Lower leg skin (tissue), 3 donors: ENCODE measurements at regions not wholly inside any gene's neighbourhood (a gene's known extent, or its start where the extent isn't known, plus 50 kb on each side); places are given as distances from the start of the nearest gene placed in this dataset.

Experiments
- CTCF ChIP-seq, 3 donors: fragments of 450-650 bp; IDR thresholded peaks; one replicate each; pipeline ENCODE4 v1.5.1; 2016; ENCODE audit warnings: antibody characterized with exemption in 3 of 3, mild to moderate bottlenecking in 3 of 3, moderate library complexity in 2 of 3
- POLR2A ChIP-seq, 2 donors: fragments of 450-650 bp; IDR thresholded peaks; one replicate each; pipeline ENCODE4 v1.6.1; 2016 to 2017; ENCODE audit warnings: antibody characterized with exemption in 2 of 2, mild to moderate bottlenecking in 1 of 2, moderate library complexity in 1 of 2

DNA sequence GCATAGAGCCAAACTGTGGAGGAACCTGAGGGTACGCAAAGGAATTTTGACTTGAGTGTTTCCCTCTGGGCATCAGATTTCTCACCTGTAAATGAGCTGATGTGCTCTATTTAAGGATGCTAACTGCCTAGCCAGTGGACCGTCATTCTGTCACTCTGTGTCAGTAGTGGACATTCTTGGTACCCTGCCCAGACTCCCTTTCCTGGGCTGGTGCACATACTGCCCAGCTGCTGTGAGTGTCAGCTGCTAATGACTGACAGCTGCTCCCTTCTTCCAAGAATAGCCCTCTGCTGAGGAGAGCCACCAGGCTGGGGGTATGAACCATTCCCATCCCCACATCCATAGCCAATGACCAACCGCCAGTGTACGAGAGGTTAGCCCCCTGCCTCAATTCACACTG lies 193.1 kb upstream of the DAB1 start:
- TF ChIP-seq POLR2A (IDR thresholded peaks at IDR 0.05) (no peak), CTCF (IDR thresholded peaks at IDR 0.05) (no peak)
